Hypothalamus (tissue), 51 donors: ENCODE measurements at regions not wholly inside any gene's neighbourhood (a gene's known extent, or its start where the extent isn't known, plus 50 kb on each side); places are given as distances from the start of the nearest gene placed in this dataset.

Experiments
- DNase-seq, 51 donors: peaks; one replicate each; lab custom pipeline; 2025; lab: John Stamatoyannopoulos, UW

DNA sequence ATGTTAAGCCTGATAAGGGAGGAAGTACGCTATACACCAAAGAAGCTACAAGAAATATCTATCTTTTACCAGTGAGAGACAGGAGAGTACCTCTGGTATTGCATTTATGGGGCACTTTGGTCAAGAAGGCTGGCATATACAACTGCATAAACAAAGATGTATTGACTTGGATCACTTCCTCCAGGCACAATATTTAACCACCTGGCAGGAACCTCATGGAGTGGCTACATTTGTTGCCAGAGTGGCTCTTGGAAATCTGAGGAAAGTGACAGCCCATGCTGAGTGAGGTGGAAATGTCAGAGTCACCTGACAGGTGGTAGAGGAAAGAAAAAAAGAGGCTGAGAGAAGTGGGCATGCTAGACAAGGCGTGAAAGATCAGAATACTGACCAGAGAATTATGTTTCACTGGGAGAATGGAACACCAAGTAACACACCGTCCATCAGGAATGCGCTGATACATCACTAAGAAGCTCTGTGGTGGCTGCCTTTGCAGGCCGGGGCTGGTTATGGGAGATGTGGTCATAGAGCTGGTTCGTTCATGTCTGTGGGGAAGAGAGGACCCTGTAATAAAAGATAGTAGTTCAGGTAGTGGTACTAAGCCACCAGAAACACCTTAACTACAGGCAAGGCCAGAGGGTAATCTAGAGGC, 61.4 kb upstream of the UFL1 start:
- no peak for DNase-seq

DNA sequence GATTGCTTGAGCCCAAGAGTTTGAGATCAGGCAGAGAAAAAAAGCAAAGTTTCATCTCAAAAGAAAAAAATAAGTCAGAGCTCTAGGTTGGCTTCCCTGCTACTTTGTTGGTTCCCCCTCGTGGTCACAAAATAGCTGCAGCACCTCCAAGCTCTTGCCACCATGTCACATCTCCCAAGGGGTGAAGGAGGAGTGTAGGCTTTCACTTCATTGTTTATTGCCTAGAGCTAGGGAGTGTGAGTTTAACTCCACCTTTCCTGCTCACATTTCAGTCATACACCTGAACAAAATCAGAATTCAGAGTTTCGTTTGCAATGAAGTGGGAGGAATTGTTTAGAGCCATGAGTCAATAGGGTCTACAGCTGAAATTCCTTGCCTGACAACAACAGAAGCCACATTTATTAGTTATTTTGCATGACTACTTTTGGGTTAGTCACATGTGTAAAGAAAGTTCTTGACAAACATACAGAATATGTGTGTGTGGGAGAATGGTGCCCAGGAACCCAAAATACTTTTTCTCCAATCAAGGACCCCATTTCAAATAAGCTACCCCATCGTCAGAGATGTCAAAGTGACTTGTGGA, 56.2 kb upstream of the UFL1 start:
- no peak for DNase-seq

- DNase-seq, result peak in 1 of 51 donors; percentile 11
Observed at GRCh38 chr6:96466147-96466863, 55.3 kb upstream of the UFL1 start.

- DNase-seq, result no peak
Observed at GRCh38 chr6:96467814-96468213, 53.8 kb upstream of the UFL1 start.

DNA sequence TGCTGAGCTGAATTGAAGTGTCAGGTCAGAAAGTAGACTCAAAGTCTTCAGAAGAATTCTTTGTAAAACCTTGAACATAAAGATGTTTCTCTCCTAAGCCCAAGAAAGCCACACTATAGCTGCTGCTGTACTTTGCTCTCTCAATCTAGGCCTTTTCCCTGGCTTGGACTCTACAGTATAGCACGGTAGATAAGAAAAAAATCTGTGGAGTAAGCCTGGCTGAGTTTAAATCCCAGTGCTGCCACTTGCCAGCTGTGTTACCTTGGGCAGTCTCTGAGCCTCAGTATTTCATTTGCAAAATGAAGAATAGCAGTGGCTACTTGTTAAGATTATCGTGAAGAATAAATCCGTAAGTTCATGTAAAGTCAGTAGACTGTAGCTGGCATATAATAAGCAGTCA, 53.3 kb upstream of the UFL1 start:
- peak in 1 of 51 donors; percentile 2 for DNase-seq

DNA sequence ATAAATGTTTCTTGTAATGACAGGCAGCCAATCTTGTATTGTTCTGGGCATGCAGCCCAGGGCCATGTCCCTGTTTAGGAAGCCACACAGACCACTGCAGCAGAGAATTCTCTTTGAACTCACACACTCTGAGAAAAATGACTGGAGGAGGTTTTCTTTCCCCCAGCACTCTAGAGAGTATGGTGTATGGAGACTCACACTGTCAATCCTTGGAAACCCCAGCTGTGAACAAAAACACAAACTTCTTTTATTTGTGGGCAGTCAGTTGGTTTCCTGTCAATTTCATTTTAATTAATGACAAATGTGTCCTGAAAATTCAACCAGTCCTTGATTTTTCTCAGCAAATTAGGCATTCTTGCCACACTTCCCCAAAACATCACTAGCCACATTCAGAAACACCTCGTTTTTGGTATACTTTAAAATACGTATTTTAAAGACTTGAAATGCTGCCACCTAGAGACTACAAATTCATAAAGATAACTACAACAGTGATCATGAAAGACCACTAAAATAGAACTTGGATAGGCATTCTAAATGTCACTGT, 52.9 kb upstream of the UFL1 start:
- peak in 2 of 51 donors; percentile 1 to 27 for DNase-seq

DNA sequence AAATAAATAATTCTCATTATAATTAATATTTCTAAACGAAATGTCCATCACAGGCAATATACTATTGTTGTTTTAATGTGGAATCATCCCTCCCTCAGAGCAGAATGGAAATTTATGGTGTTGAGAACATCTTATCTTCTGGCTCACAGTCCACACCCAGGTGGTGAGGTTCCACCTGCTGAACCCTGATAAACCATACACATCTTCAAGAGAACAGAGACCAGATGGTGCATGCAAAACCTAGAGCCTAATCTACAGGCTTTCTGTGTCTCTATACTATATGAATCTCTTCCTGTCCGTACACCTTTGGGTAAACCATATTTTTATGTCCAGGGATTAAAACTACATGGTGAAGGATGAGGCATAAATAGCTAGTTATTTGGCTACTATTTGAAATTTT, 52.3 kb upstream of the UFL1 start:
- DNase-seq, result no peak

DNA sequence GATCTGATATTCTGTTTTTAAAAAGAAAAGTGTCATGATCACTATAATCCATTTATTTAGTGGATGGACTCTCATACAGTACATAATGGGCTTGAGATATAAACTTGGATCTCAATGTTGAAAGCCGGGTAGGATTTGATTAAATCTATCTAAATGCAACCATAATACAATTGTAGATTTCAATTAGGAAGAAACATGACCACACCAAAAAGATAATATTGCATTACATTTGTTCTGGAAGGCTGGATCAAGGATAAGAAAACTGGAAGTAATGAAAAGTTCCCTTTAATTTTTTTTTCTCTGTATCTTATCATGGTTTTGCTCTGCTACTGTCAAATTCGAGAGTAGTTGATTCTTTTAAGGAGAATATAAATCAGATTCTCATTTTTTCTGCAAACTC, 51.3 kb upstream of the UFL1 start:
- no peak for DNase-seq
